ENCODE measurements at regions not wholly inside any gene's neighbourhood (a gene's known extent, or its start where the extent isn't known, plus 50 kb on each side); places are given as distances from the start of the nearest gene placed in this dataset. TPM values are rescaled to one million over a fixed set of nuclear protein-coding genes. Genes with fewer than 3 reads are reported as not detected.

GRCh38 chr11:103850419-103851165, 185.8 kb upstream of the DDI1 start:
- no peak for DNase-seq (ENCODE audit: low spot score)
- ChIA-PET CTCF (ENCODE audit: unreplicated experiment) (no interaction called here), POLR2A (interaction anchor here (1.0 to 1.8 kb wide), 4 partner anchors 8 to 25 kb away, joined by 3 to 6 read pairs (median 5); no protein-coding TSS in a partner anchor)

GRCh38 chr11:103851166-103851651, 185.2 kb upstream of the DDI1 start:
- Histone ChIP-seq H3K4me2 (ENCODE audit: low read length) (no peak overlapping the region), H3K36me3 (ENCODE audit: insufficient read depth, low read length) (no peaks in the 10 kb centered on the region), H2AFZ (ENCODE audit: low read length) (no peak overlapping the region), H3K27ac (ENCODE audit: low read depth, low read length, poor library complexity, severe bottlenecking) (no peak overlapping the region), H3K4me1 (ENCODE audit: insufficient read depth, low read length, poor library complexity, severe bottlenecking) (no peaks in the 10 kb centered on the region), H3K9me2 (ENCODE audit: insufficient read depth, low read length) (no peaks in the 10 kb centered on the region), H4K20me1 (ENCODE audit: insufficient read depth, low read length) (no peaks in the 10 kb centered on the region), H3K79me2 (ENCODE audit: insufficient read depth, low read depth, low read length) (no peaks in the 10 kb centered on the region), H3K9me3 (ENCODE audit: low read length) (no peaks in the 10 kb centered on the region), H3K4me3 (ENCODE audit: low read depth, low read length, poor library complexity, severe bottlenecking) (no peak overlapping the region)
- TF ChIP-seq CTCF (conservative IDR thresholded peaks at IDR 0.05; ENCODE audit: low read length) (no peak), EZH2phosphoT487 (IDR thresholded peaks at IDR 0.05; ENCODE audit: borderline replicate concordance, low read depth, low read length) (no peak)
- ChIA-PET POLR2A (interaction anchor here (0.6 to 1.8 kb wide), 5 partner anchors 11 to 81 kb away, joined by 3 to 6 read pairs (median 3); no protein-coding TSS in a partner anchor), CTCF (ENCODE audit: unreplicated experiment) (no interaction called here)
- DNase-seq (ENCODE audit: low spot score), result no peak
- intact Hi-C loops (cut with micrococcal nuclease; ENCODE audit: unreplicated experiment), result no loop called here
- no TSS peak for BruUV-seq (replicated peaks)

More at GRCh38 chr11:103850419-103851165, 185.8 kb upstream of the DDI1 start:
- intact Hi-C loops (cut with micrococcal nuclease; ENCODE audit: unreplicated experiment), result no loop called here
- no peak overlapping the region for H2AFZ ChIP-seq (ENCODE audit: low read length)
- no peaks in the 10 kb centered on the region for H3K9me3 ChIP-seq (ENCODE audit: low read length)
- TF ChIP-seq EZH2phosphoT487 (IDR thresholded peaks at IDR 0.05; ENCODE audit: borderline replicate concordance, low read depth, low read length) (no peak), CTCF (conservative IDR thresholded peaks at IDR 0.05; ENCODE audit: low read length) (no peak)
- no peak overlapping the region for H3K4me2 ChIP-seq (ENCODE audit: low read length)
- no peaks in the 10 kb centered on the region for H4K20me1 ChIP-seq (ENCODE audit: insufficient read depth, low read length)
- H3K9me2 ChIP-seq (ENCODE audit: insufficient read depth, low read length), result no peaks in the 10 kb centered on the region
- H3K36me3 ChIP-seq (ENCODE audit: insufficient read depth, low read length), result no peaks in the 10 kb centered on the region
- H3K4me1 ChIP-seq (ENCODE audit: insufficient read depth, low read length, poor library complexity, severe bottlenecking), result no peaks in the 10 kb centered on the region
- no peak overlapping the region for H3K27ac ChIP-seq (ENCODE audit: low read depth, low read length, poor library complexity, severe bottlenecking)
- BruUV-seq (replicated peaks), result no TSS peak
- H3K4me3 ChIP-seq (ENCODE audit: low read depth, low read length, poor library complexity, severe bottlenecking), result no peak overlapping the region
- no peaks in the 10 kb centered on the region for H3K79me2 ChIP-seq (ENCODE audit: insufficient read depth, low read depth, low read length)

Small RNA genes in the stretch of these regions (microRNA-seq; reads per million reads assigned to microRNA genes)
- gene MIR4693 (ENCODE audit: borderline replicate concordance), result not detected

Small RNA genes in the stretch of these regions (small RNA-seq; reads per million reads assigned to genes)
- gene MIR4693, result not detected

All from OCI-LY7 (cell line).